Tibial artery (tissue), 4 donors: ENCODE measurements at regions not wholly inside any gene's neighbourhood (a gene's known extent, or its start where the extent isn't known, plus 50 kb on each side); places are given as distances from the start of the nearest gene placed in this dataset.

Source experiments
- DNase-seq, 2 donors: peaks; one replicate each; pipeline ENCODE4 v3.0.0-alpha.2; 2019
- H3K27ac ChIP-seq, 2 donors: fragments of 200-600 bp; sonication (generic) in 1 of 2; 1 replicate in 1 of 2; 2 replicates in 1 of 2; pipeline ENCODE4 v1.5.1; 2018 to 2019; ENCODE audit warnings: mild to moderate bottlenecking in 1 of 2
- H3K27me3 ChIP-seq, 2 donors: fragments of 200-600 bp; sonication (generic) in 1 of 2; one replicate each; pipeline versions ENCODE4 v1.5.1 to v1.6.0; 2016 to 2019
- H3K36me3 ChIP-seq, 3 donors: fragments of 200-600 bp; sonication (generic) in 2 of 3; one replicate each; pipeline ENCODE4 v1.5.1; 2016 to 2019; ENCODE audit warnings: mild to moderate bottlenecking in 2 of 3
- H3K4me1 ChIP-seq, 4 donors: fragments of 200-600 bp; sonication (generic) in 2 of 4; 1 replicate in 3 of 4; 2 replicates in 1 of 4; pipeline ENCODE4 v1.5.1; 2016 to 2019
- H3K4me3 ChIP-seq, 2 donors: fragments of 200-600 bp; sonication (generic) in 1 of 2; 1 replicate in 1 of 2; 2 replicates in 1 of 2; pipeline ENCODE4 v1.5.1; 2018 to 2019; ENCODE audit warnings: mild to moderate bottlenecking in 2 of 2
- H3K9me3 ChIP-seq, 3 donors: fragments of 200-600 bp; sonication (generic) in 1 of 3; one replicate each; pipeline ENCODE4 v1.5.1; 2016 to 2019
- intact Hi-C: fragments of 100-400 bp; cut with DNase I; formaldehyde crosslinking; loops from one replicate; pipeline ENCODE4 v1.15.0; 2023; ENCODE audit warnings: low total_unique reads
- TF ChIP-seq, protein P1 (sequence below), 2 experiments: fragments of 200-600 bp in 1 of 2; fragments of 450-650 bp in 1 of 2; IDR thresholded peaks; one replicate each; pipeline ENCODE4 v1.5.1; 2017 to 2019; ENCODE audit warnings: antibody characterized with exemption in 2 of 2, mild to moderate bottlenecking in 1 of 2, moderate library complexity in 1 of 2

- TF ChIP-seq, protein P1, sequence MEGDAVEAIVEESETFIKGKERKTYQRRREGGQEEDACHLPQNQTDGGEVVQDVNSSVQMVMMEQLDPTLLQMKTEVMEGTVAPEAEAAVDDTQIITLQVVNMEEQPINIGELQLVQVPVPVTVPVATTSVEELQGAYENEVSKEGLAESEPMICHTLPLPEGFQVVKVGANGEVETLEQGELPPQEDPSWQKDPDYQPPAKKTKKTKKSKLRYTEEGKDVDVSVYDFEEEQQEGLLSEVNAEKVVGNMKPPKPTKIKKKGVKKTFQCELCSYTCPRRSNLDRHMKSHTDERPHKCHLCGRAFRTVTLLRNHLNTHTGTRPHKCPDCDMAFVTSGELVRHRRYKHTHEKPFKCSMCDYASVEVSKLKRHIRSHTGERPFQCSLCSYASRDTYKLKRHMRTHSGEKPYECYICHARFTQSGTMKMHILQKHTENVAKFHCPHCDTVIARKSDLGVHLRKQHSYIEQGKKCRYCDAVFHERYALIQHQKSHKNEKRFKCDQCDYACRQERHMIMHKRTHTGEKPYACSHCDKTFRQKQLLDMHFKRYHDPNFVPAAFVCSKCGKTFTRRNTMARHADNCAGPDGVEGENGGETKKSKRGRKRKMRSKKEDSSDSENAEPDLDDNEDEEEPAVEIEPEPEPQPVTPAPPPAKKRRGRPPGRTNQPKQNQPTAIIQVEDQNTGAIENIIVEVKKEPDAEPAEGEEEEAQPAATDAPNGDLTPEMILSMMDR (IDR thresholded peaks at IDR 0.05): no peak
- Histone ChIP-seq H3K4me1 (no peaks in the 10 kb centered on the region), H3K36me3 (no peaks in the 10 kb centered on the region), H3K9me3 (no peaks in the 10 kb centered on the region), H3K4me3 (no peak overlapping the region), H3K27ac (no peak overlapping the region), H3K27me3 (no peaks in the 10 kb centered on the region)
- intact Hi-C loops: loop anchor here (5.0 kb wide), 1 partner anchor 156 kb away; no protein-coding TSS in a partner anchor
- no peak for DNase-seq
These were observed 70.0 kb upstream of the TLL1 start for GRCh38 chr4:165803005-165803404.

DNA sequence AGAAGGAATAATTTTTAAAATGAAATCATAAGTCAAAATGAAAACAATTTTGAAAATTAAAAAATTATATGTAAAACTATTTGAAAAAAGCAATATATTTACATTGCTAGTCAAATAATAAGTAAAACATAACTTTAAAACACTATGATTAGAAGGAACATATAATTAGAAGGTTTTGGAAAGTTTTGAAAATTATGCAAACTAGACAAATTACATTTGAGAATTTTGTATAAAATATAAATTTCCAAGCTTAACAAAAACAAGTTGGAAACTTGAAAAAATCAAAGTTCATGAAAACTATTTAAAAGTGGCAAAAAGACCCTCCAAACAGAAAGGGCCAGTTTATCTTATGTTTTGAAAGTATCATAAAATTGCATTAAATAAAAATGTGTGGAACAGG, 67.6 kb upstream of the TLL1 start:
- no peaks in the 10 kb centered on the region for H3K4me1 ChIP-seq
- no peaks in the 10 kb centered on the region for H3K36me3 ChIP-seq
- no peak for DNase-seq
- no peaks in the 10 kb centered on the region for H3K9me3 ChIP-seq
- no peaks in the 10 kb centered on the region for H3K27me3 ChIP-seq
- TF ChIP-seq, protein P1 (IDR thresholded peaks at IDR 0.05): no peak
- no peak overlapping the region for H3K27ac ChIP-seq
- no peak overlapping the region for H3K4me3 ChIP-seq
- intact Hi-C loops: no loop called here

GRCh38 chr4:165806613-165807012, 66.4 kb upstream of the TLL1 start:
- no peak overlapping the region for H3K4me3 ChIP-seq
- no peaks in the 10 kb centered on the region for H3K36me3 ChIP-seq
- H3K4me1 ChIP-seq: no peaks in the 10 kb centered on the region
- intact Hi-C loops: no loop called here
- TF ChIP-seq, protein P1 (IDR thresholded peaks at IDR 0.05): no peak
- H3K9me3 ChIP-seq: no peaks in the 10 kb centered on the region
- no peaks in the 10 kb centered on the region for H3K27me3 ChIP-seq
- no peak overlapping the region for H3K27ac ChIP-seq
- no peak for DNase-seq

GRCh38 chr4:165810726-165811125, 62.3 kb upstream of the TLL1 start:
- intact Hi-C loops: no loop called here
- Histone ChIP-seq H3K36me3 (no peaks in the 10 kb centered on the region), H3K27me3 (no peaks in the 10 kb centered on the region), H3K9me3 (no peaks in the 10 kb centered on the region), H3K4me3 (no peak overlapping the region), H3K4me1 (no peaks in the 10 kb centered on the region), H3K27ac (no peak overlapping the region)
- DNase-seq: no peak
- TF ChIP-seq, protein P1 (IDR thresholded peaks at IDR 0.05): no peak

DNA sequence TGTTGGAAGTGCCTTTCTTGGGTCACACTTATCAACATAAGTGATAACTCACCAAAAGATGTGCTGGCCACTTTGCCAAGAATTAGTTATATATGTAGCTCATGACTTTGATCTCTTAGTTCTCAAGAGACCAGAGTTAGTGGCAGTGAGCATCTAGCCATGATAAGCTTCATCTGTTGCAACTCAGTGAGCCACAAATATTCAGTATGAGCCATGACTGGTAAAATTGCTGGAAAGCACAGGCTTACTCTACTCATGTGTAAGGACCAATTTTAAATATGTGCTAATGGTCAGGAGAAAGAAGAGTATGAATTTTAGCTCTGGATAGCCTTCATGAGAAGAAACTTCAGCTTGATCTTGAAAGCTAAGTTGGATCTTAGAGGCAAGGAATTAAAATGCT, 59.4 kb upstream of the TLL1 start:
- DNase-seq: no peak
- intact Hi-C loops: no loop called here
- H3K9me3 ChIP-seq: no peaks in the 10 kb centered on the region
- H3K27me3 ChIP-seq: no peaks in the 10 kb centered on the region
- H3K4me1 ChIP-seq: no peaks in the 10 kb centered on the region
- TF ChIP-seq, protein P1 (IDR thresholded peaks at IDR 0.05): no peak
- no peaks in the 10 kb centered on the region for H3K36me3 ChIP-seq
- no peak overlapping the region for H3K27ac ChIP-seq
- no peak overlapping the region for H3K4me3 ChIP-seq
